NCI-H1436 treated with DMSO at 0.1 percent for 48 hours (cell line): ENCODE measurements at regions not wholly inside any gene's neighbourhood (a gene's known extent, or its start where the extent isn't known, plus 50 kb on each side); places are given as distances from the start of the nearest gene placed in this dataset.

Experiments used
- DNase-seq: peaks from one replicate; lab custom pipeline; 2025; lab: John Stamatoyannopoulos, UW

- no peak for DNase-seq
Measured at GRCh38 chr4:4735870-4736269, 123.6 kb upstream of the MSX1 start.

GRCh38 chr4:4735136-4735750 is 124.2 kb upstream of the MSX1 start:
- DNase-seq, result peak; percentile 49

- DNase-seq, result no peak
Measured at GRCh38 chr4:4734425-4734824, 125.0 kb upstream of the MSX1 start.

GRCh38 chr4:4733663-4734062 is 125.8 kb upstream of the MSX1 start:
- DNase-seq, result no peak

DNA sequence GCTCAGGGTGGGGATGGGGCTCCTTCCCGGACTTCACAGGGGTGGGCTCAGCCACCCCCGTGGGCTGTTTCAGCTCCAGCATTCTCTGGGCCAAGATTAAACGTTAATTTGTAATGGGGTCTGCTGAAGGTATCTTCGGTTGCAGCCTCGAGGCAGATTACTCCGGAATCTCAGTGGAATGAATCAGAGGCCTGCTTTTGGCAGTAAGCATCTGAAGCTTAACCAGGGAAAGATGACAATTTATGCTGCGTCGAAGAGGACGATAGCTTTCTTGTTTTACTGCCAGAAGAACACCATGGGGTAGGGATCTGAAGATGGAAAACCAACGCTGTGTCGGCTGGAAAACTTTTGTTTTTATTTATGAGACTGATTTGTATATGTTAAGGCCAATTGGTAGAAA is 129.2 kb upstream of the MSX1 start:
- DNase-seq, result no peak

DNA sequence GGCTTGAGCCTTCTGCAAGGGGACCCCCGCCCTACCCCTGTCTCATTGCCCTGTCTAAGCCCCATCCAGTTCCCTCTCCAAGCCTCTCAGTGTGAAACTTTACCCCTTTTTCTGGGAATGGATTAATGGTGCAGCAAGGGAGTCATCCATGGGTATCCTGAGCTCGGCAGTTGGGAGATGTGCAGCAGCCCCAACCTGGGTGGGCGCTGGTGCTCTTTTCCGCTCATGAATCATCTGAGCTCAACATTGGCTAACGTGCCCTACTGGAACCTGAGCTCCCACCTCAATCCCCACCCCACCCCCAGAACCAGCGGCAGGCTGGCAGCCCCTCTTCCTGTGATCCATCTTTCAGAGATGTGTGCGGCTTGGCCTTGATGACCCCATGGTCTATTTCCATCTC is 130.3 kb upstream of the MSX1 start:
- no peak for DNase-seq

GRCh38 chr4:4727536-4727935 is 131.9 kb upstream of the MSX1 start:
- DNase-seq, result no peak

- no peak for DNase-seq
Measured at GRCh38 chr4:4726051-4726450, 133.4 kb upstream of the MSX1 start.

GRCh38 chr4:4724321-4724720 is 135.1 kb upstream of the MSX1 start:
- no peak for DNase-seq

DNA sequence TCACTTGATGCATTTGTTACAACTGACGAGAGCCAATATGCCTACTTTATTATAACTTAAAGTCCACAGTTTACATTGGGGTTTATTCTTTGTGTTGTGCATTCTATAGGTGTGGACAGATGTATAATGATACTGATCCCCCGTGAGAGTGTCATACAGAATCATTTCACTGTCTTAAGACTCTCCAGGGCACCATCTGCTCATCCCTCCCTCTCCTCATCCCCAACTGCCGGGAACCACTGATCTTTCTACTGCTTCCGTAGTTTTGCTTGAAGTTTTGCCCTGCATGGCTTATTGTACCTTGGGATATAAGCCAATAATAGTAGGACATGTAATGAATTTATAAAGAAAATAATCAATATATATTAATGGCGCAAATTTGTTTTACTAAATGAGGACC is 137.8 kb upstream of the MSX1 start:
- no peak for DNase-seq

DNA sequence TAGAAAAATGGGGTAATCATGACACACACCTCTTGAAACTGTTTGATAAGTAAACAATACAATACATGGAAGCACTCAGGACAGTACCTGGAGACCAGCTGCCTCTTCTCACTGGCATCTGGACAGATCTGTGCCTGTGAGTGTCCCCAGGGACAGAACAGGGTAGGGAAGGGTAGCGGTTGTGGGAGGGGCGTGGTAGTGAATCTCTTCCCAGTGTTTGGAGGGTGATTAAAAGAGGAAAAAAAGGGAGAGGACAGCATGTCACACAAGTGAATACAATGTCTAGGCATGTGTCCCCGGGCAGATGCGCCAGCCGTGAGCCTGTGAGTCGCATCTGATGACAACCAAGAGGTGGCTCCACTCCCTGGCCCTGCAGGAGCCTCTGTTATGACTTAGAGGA is 138.8 kb upstream of the MSX1 start:
- peak; percentile 0 for DNase-seq

DNA sequence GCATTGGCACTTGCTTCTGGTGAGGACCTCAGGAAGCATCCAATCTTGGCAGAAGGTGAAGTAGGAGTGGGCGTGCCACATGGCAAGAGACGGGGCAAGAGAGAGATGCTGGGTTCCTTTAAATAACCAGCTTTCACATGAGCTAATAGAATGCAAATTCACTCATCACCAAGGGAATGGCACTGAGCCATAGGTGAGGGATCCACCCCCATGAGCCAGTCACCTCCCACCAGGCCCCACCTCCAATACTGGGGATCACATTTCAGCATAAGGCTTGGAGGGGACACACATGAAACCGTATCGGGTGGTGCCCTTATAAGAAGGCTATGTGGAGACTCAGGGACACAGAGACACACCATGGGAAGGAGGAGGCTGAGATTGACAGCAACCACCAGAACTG is 140.0 kb upstream of the MSX1 start:
- DNase-seq, result no peak

DNA sequence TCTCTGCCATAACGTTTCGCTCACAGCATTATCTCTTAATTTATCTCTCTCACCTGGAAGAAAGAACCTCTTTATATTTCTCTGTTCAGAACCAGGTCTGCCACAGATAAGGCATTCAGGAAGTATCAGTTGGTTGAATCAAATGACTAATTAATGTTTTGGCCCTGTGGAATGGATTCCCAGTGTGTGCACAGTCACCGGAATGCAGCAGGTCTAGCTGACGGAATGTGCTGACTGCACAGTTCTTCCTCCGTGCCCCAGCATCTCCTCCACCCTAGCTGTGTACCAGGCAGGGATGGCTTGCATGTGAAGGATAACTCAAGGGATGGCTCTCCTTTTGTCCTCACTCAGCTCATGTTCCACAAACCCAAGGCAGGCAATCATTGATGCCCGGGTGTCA is 141.8 kb upstream of the MSX1 start:
- no peak for DNase-seq

GRCh38 chr4:4714331-4714730 is 145.1 kb upstream of the MSX1 start:
- no peak for DNase-seq

- no peak for DNase-seq
Measured at GRCh38 chr4:4712800-4713528, 146.5 kb upstream of the MSX1 start.

DNA sequence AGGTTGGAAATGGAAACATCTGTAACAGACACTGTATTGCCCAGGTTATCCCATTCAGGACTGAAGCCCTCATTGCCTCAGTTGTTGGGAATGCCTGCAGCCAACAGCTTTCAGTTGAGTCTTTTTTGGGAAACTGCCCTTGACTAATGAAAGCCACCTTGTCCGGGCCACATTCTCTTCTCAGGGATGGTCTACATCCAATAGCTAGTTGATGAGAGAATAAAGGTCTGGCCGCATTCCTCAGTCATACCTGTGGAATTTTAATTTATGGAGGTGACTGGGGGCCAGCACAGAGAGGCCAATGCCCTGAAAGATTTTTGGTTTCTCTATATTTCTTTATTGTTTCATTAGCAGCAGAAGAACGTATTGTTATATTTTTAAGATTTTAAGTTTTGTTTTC is 147.6 kb upstream of the MSX1 start:
- no peak for DNase-seq

DNA sequence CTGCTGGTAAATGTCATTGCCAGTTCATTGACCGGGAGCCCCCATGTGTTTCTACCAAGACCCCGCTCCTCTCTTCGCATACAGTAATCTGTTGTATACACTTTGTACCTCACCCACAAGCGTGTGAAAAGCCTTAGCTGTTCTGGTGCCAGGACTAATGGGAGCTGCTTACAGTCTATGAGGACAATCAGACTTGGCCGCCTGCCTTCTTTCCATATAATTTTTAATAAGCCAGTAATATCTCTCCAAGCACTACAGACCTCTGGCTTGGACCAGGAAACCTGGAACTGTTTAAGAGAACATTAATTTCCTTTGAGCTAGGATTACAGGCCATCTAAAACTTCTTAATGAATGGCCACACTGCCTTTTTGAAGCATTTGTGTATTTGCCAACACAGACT is 149.7 kb upstream of the MSX1 start:
- DNase-seq, result no peak

- no peak for DNase-seq
Measured at GRCh38 chr4:4704267-4704666, 155.2 kb upstream of the MSX1 start.

DNA sequence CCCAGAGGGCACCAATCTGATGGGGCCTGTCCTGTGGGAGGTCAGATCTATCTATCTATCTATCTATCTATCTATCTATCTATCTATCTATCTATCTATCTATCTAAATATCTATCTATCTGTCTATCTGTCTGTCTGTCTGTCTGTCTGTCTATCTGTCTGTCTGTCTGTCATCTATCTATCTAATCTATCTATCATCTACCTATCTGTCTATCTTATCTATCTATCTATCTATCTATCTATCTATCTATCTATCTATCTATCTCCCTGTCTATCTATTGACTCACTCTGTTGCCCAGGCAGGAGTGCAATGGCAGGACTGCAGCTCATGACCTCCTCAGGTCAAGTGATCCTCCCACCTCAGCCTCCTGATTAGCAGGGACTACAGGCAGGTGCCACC is 155.7 kb upstream of the STX18 start:
- DNase-seq, result no peak

DNA sequence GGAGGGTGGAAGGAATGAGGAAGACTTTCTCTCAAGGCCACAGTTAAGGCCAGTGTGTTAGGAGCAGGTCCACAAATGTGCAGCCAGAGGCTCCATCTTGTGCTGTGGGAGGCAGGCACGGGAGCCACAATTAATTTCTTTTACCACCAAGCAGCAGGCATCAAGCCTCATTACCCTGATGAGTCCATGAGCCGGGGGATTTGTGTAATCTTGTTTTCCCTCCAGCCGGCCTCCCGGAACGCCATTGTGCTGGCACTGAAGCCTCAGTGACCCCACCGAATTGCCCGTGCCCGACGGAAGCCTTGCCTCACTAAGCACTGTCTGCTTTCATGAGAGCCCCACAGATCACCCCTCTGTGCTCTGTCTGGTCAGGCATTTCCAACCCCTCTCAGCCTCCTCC is 154.7 kb upstream of the STX18 start:
- DNase-seq, result no peak

DNA sequence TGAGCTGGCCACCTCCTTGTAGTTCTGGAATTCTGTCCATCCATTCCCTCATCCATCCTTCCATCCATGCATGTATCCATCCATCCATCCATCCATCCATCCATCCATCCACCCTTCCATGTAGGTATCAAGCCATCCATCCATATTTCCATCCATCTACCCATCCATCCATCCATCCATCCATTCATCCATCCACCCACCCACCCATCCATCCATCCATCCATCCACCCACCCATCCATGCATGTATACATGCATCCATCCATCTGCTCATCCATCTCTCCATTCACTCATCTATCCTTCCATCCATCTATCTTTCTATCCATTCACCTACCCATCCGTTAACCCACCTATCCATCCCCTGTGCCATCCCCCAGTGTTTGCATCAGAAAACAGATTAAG is 153.6 kb upstream of the STX18 start:
- DNase-seq, result no peak

GRCh38 chr4:4694827-4695226 is 153.0 kb upstream of the STX18 start:
- no peak for DNase-seq

DNA sequence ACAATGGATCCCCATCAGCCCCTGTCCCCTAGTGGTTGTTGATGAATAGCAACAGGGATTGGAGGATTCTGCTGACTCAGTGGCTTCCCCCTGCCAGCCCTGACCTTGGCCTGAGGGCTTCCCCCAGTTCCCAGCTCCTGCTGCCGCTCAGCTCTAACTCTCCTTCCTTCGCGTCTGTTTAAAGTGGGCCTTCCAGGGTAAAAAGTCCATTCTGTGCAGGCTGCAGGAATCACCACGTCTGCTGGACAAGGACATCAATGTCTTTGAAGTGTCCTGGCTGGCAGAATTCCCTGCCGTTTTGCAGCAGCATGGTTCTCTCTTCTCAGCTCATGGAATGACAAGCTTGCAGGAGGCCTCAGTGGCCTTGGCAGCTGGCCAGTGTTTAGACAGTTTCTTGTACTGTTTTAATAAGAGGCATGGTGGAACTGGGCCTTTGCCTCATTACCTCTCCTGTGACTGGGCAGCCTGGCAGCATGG is 152.5 kb upstream of the STX18 start:
- DNase-seq, result no peak

DNA sequence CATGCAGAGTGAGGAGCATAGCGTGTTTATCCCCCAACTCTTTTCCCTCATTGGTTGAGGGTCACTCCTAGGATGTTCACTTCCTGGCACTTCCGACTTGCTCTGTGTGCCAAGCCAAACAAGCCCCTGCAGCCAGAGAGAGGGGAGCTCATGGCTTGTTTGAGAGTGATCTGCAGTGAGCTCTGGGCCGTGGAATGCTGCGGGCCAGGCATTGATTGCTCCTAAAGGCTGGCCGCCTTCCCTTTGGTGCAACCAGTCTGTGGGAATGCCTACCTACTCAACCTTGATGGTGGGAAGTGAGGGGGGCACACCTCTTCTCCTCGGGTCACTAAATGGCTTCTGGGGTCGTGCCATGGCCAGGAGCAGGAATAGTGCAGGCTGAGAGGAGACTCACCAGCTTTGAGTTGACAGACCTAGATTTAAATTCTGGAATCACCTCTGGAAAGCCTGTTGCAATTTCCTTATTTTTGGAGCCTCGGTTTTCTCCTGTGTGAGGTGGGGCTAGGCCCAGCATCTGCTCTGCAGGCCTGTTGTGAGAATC is 152.0 kb upstream of the STX18 start:
- no peak for DNase-seq
